Stomach (tissue), 8 donors: ENCODE measurements at regions not wholly inside any gene's neighbourhood (a gene's known extent, or its start where the extent isn't known, plus 50 kb on each side); places are given as distances from the start of the nearest gene placed in this dataset.

ENCODE experiments used
- DNase-seq, 2 donors: peaks; one replicate each; pipeline versions ENCODE4 v3.0.0 to v3.0.0-alpha.2; 2013 to 2019
- H3K27ac ChIP-seq, 5 donors: fragments of 200-600 bp in 4 of 5; sonication (generic) in 4 of 5; one replicate each; pipeline ENCODE4 v1.5.1; 2013 to 2019; ENCODE audit warnings: mild to moderate bottlenecking in 1 of 5, moderate library complexity in 1 of 5
- H3K27me3 ChIP-seq, 3 donors: fragments of 200-600 bp; sonication (generic); one replicate each; pipeline ENCODE4 v1.5.1; 2017 to 2019; ENCODE audit warnings: mixed run types in 1 of 3
- H3K36me3 ChIP-seq, 4 donors: fragments of 200-600 bp; sonication (generic); 1 replicate in 3 of 4; 2 replicates in 1 of 4; pipeline ENCODE4 v1.5.1; 2016 to 2019
- H3K4me1 ChIP-seq, 4 donors: fragments of 200-600 bp; sonication (generic); one replicate each; pipeline ENCODE4 v1.5.1; 2016 to 2019
- H3K4me3 ChIP-seq, 4 donors: fragments of 200-600 bp; sonication (generic) in 3 of 4; one replicate each; pipeline ENCODE4 v1.5.1; 2016 to 2019; ENCODE audit warnings: mild to moderate bottlenecking in 1 of 4
- H3K9me3 ChIP-seq, 4 donors: fragments of 200-600 bp; sonication (generic); one replicate each; pipeline ENCODE4 v1.5.1; 2016 to 2019
- CTCF ChIP-seq, 7 experiments: fragments of 450-650 bp in 4 of 7; fragments of 200-600 bp in 3 of 7; sonication (generic) in 3 of 7; IDR thresholded peaks; one replicate each; pipeline ENCODE4 v1.5.1; 2016 to 2019; ENCODE audit warnings: antibody characterized with exemption in 7 of 7, control low read depth in 2 of 7, mild to moderate bottlenecking in 1 of 7
- EP300 ChIP-seq: sonication (generic); formaldehyde crosslinking; IDR thresholded peaks from one replicate; pipeline ENCODE4 v1.6.1; 2017; ENCODE audit warnings: antibody characterized with exemption
- POLR2A ChIP-seq, 4 donors: fragments of 450-650 bp; IDR thresholded peaks; one replicate each; pipeline ENCODE4 v1.6.1; 2016; ENCODE audit warnings: antibody characterized with exemption in 4 of 4, control low read depth in 2 of 4, mild to moderate bottlenecking in 1 of 4, moderate library complexity in 1 of 4
- POLR2AphosphoS5 ChIP-seq, 3 donors: sonication (generic); formaldehyde crosslinking; IDR thresholded peaks; one replicate each; pipeline ENCODE4 v1.6.1; 2016; ENCODE audit warnings: antibody characterized with exemption in 3 of 3
- WGBS, 5 donors: extraction: QIAGEN DNeasy Blood & Tissue Kit in 3 of 5; methylation state at CpG; one replicate each; pipeline versions ENCODE4 v1.1.5 to v1.1.7; 2013 to 2018; 5-methylcytosine and 5-hydroxymethylcytosine counted together
- intact Hi-C: fragments of 100-400 bp; cut with DNase I; formaldehyde crosslinking; loops from one replicate; pipeline ENCODE4 v1.15.1; 2023; ENCODE audit warnings: low total_unique reads
- donor health status: healthy with polysubstance abuse.
- donor health status: Bipolar disorder and iron deficiency.
- donor health status: healthy.

- TF ChIP-seq CTCF (IDR thresholded peaks at IDR 0.05) = no peak
- TF ChIP-seq EP300 = no peak
- no peak for TF ChIP-seq POLR2AphosphoS5 (IDR thresholded peaks at IDR 0.05)
- no peak for TF ChIP-seq POLR2A (IDR thresholded peaks at IDR 0.05)
- WGBS, 5 donors = 78 to 100% (median 88%) methylated on average over 3 of the region's 3 CpGs
- H3K4me3 ChIP-seq = no peak overlapping the region
- peaks cover 0 to 3% (median 0%) of the 10 kb centered on the region in 3 donors for H3K27me3 ChIP-seq
- H3K27ac ChIP-seq = no peak overlapping the region
- DNase-seq = peak in 1 of 2 donors; percentile 8
- H3K36me3 ChIP-seq = no peaks in the 10 kb centered on the region
- intact Hi-C loops = no loop called here
- no peaks in the 10 kb centered on the region for H3K4me1 ChIP-seq
- H3K9me3 ChIP-seq = no peaks in the 10 kb centered on the region
Observed at GRCh38 chr10:28442403-28442802, 90.5 kb upstream of the WAC start.

GRCh38 chr10:28444031-28444430 is 88.9 kb upstream of the WAC start:
- H3K36me3 ChIP-seq = no peaks in the 10 kb centered on the region
- no peaks in the 10 kb centered on the region for H3K27me3 ChIP-seq
- WGBS, 5 donors = 80 to 96% (median 85%) methylated on average over 3 of the region's 3 CpGs
- TF ChIP-seq EP300 (no peak), CTCF (IDR thresholded peaks at IDR 0.05) (no peak), POLR2AphosphoS5 (IDR thresholded peaks at IDR 0.05) (no peak), POLR2A (IDR thresholded peaks at IDR 0.05) (no peak)
- H3K4me1 ChIP-seq = no peaks in the 10 kb centered on the region
- H3K27ac ChIP-seq = no peak overlapping the region
- no peaks in the 10 kb centered on the region for H3K9me3 ChIP-seq
- H3K4me3 ChIP-seq = no peak overlapping the region
- no peak for DNase-seq
- intact Hi-C loops = no loop called here

GRCh38 chr10:28445516-28445915 is 87.4 kb upstream of the WAC start:
- Histone ChIP-seq H3K27me3 (no peaks in the 10 kb centered on the region), H3K36me3 (no peaks in the 10 kb centered on the region), H3K9me3 (no peaks in the 10 kb centered on the region), H3K4me3 (no peak overlapping the region), H3K4me1 (no peaks in the 10 kb centered on the region), H3K27ac (no peak overlapping the region)
- no peak for TF ChIP-seq CTCF (IDR thresholded peaks at IDR 0.05)
- TF ChIP-seq POLR2A (IDR thresholded peaks at IDR 0.05) = no peak
- no peak for TF ChIP-seq EP300
- intact Hi-C loops = no loop called here
- 80 to 89% (median 86%) methylated on average over 6 of the region's 6 CpGs for WGBS, 5 donors
- no peak for DNase-seq

GRCh38 chr10:28449382-28449781 is 83.5 kb upstream of the WAC start:
- intact Hi-C loops = no loop called here
- Histone ChIP-seq H3K4me3 (no peak overlapping the region), H3K27me3 (no peaks in the 10 kb centered on the region), H3K27ac (no peak overlapping the region), H3K9me3 (peaks cover 0 to 4% (median 0%) of the 10 kb centered on the region in 4 donors), H3K36me3 (no peaks in the 10 kb centered on the region), H3K4me1 (no peaks in the 10 kb centered on the region)
- DNase-seq = no peak
- TF ChIP-seq POLR2A (IDR thresholded peaks at IDR 0.05) (no peak), CTCF (IDR thresholded peaks at IDR 0.05) (no peak), EP300 (no peak), POLR2AphosphoS5 (IDR thresholded peaks at IDR 0.05) (no peak)
- WGBS, 5 donors = 80 to 91% (median 87%) methylated on average over 1 of the region's 1 CpG
